ENCODE measurements at regions not wholly inside any gene's neighbourhood (a gene's known extent, or its start where the extent isn't known, plus 50 kb on each side); places are given as distances from the start of the nearest gene placed in this dataset.

GRCh38 chr10:117746541-117747448, 204.2 kb downstream of the EMX2 start:
- TF ChIP-seq CTCF (IDR thresholded peaks at IDR 0.05; ENCODE audit: low read length) (no peak), EZH2 (IDR thresholded peaks at IDR 0.05; ENCODE audit: borderline replicate concordance, low read length) (no peak)

Measured in OCI-LY1 (cell line).